MM.1S (cell line): ENCODE measurements at regions not wholly inside any gene's neighbourhood (a gene's known extent, or its start where the extent isn't known, plus 50 kb on each side); places are given as distances from the start of the nearest gene placed in this dataset.

Source experiments
- DNase-seq: peaks from one replicate; pipeline ENCODE4 v3.0.0-alpha.2; 2015
- H2AFZ ChIP-seq: fragments of 300-600 bp; sonication (generic); 2 replicates; pipeline ENCODE4 v1.6.0; 2016; ENCODE audit warnings: antibody characterized with exemption, low read length
- H3F3A ChIP-seq: fragments of 300-600 bp; sonication (generic); 2 replicates; pipeline ENCODE4 v1.6.1; 2016; ENCODE audit warnings: mild to moderate bottlenecking, antibody characterized with exemption, low read length, moderate library complexity, mixed read lengths; ENCODE audit not compliant: insufficient read depth
- H3K27ac ChIP-seq: fragments of 300-600 bp; sonication (generic); 2 replicates; pipeline ENCODE4 v1.5.1; 2016; ENCODE audit warnings: mild to moderate bottlenecking, low read length
- H3K27me3 ChIP-seq: fragments of 300-600 bp; sonication (generic); replicated peaks from 2 replicates; pipeline ENCODE4 v1.6.0; 2016; ENCODE audit warnings: low read length; ENCODE audit not compliant: insufficient read depth
- H3K36me3 ChIP-seq: fragments of 300-600 bp; sonication (generic); replicated peaks from 2 replicates; pipeline ENCODE4 v1.6.1; 2016; ENCODE audit warnings: mild to moderate bottlenecking, low read length, mixed read lengths; ENCODE audit not compliant: insufficient read depth
- H3K4me1 ChIP-seq: fragments of 300-600 bp; sonication (generic); 2 replicates; pipeline ENCODE4 v1.6.1; 2016; ENCODE audit warnings: low read length, mixed read lengths
- H3K4me2 ChIP-seq: fragments of 300-600 bp; sonication (generic); 2 replicates; pipeline ENCODE4 v1.6.0; 2016; ENCODE audit warnings: low read depth, low read length
- H3K4me3 ChIP-seq: fragments of 300-600 bp; sonication (generic); 2 replicates; pipeline ENCODE4 v1.5.1; 2016; ENCODE audit warnings: low read length, mixed read lengths
- H3K79me2 ChIP-seq: fragments of 300-600 bp; sonication (generic); 2 replicates; pipeline ENCODE4 v1.6.1; 2016; ENCODE audit warnings: mixed run types, low read length, mixed read lengths
- H3K9ac ChIP-seq: fragments of 300-600 bp; sonication (generic); 2 replicates; pipeline ENCODE4 v1.6.1; 2016; ENCODE audit warnings: low read length, mixed read lengths
- H3K9me2 ChIP-seq: fragments of 300-600 bp; sonication (generic); replicated peaks from 2 replicates; pipeline ENCODE4 v1.6.1; 2016; ENCODE audit warnings: mild to moderate bottlenecking, low read length, mixed read lengths; ENCODE audit not compliant: insufficient read depth
- H3K9me3 ChIP-seq: fragments of 300-600 bp; sonication (generic); replicated peaks from 2 replicates; pipeline ENCODE4 v1.6.1; 2016; ENCODE audit warnings: mild to moderate bottlenecking, low read length, mixed read lengths; ENCODE audit not compliant: insufficient read depth
- H4K20me1 ChIP-seq: fragments of 300-600 bp; sonication (generic); 2 replicates; pipeline ENCODE4 v1.6.1; 2016; ENCODE audit warnings: mild to moderate bottlenecking, low read length, moderate library complexity, mixed read lengths; ENCODE audit not compliant: insufficient read depth
- CTCF ChIP-seq: fragments of 300-600 bp; sonication (generic); IDR thresholded peaks from 2 replicates; pipeline ENCODE4 v1.5.1; 2016; ENCODE audit warnings: antibody characterized with exemption, low read length, mixed read lengths
- EZH2 ChIP-seq: fragments of 300-600 bp; sonication (generic); optimal IDR thresholded peaks from 2 replicates; pipeline ENCODE3; 2017; ENCODE audit warnings: low read depth, mild to moderate bottlenecking, antibody characterized with exemption, low read length, mixed read lengths
- EZH2phosphoT487 ChIP-seq: fragments of 300-600 bp; sonication (generic); IDR thresholded peaks from 2 replicates; pipeline ENCODE4 v1.6.1; 2018; ENCODE audit warnings: antibody characterized with exemption, low read length

- no peak overlapping the region for H3K27ac ChIP-seq
Measured at GRCh38 chr11:15747671-15748070, 608.7 kb downstream of the SOX6 start.

GRCh38 chr11:15748132-15748531 is 608.2 kb downstream of the SOX6 start:
- Histone ChIP-seq H3K27ac (no peak overlapping the region), H3K79me2 (no peaks in the 10 kb centered on the region), H3K4me2 (no peak overlapping the region), H3F3A (no peaks in the 10 kb centered on the region), H3K4me1 (no peaks in the 10 kb centered on the region), H3K4me3 (no peak overlapping the region), H4K20me1 (no peaks in the 10 kb centered on the region), H3K27me3 (no peaks in the 10 kb centered on the region), H2AFZ (no peak overlapping the region), H3K9ac (no peak overlapping the region), H3K9me2 (no peaks in the 10 kb centered on the region), H3K36me3 (no peaks in the 10 kb centered on the region), H3K9me3 (no peaks in the 10 kb centered on the region)
- no peak for TF ChIP-seq EZH2
- TF ChIP-seq EZH2phosphoT487 = no peak
- no peak for TF ChIP-seq CTCF
- DNase-seq = no peak

More at GRCh38 chr11:15747671-15748070, 608.7 kb downstream of the SOX6 start:
- Histone ChIP-seq H4K20me1 (no peaks in the 10 kb centered on the region), H3K4me2 (no peak overlapping the region), H3F3A (no peaks in the 10 kb centered on the region), H3K79me2 (no peaks in the 10 kb centered on the region), H3K4me1 (no peaks in the 10 kb centered on the region), H3K9me2 (no peaks in the 10 kb centered on the region), H2AFZ (no peak overlapping the region), H3K27me3 (no peaks in the 10 kb centered on the region), H3K9me3 (no peaks in the 10 kb centered on the region), H3K4me3 (no peak overlapping the region), H3K36me3 (no peaks in the 10 kb centered on the region), H3K9ac (no peak overlapping the region)
- no peak for DNase-seq
- TF ChIP-seq CTCF = no peak
- TF ChIP-seq EZH2 = no peak
- TF ChIP-seq EZH2phosphoT487 = no peak

GRCh38 chr11:15748741-15749140 is 607.6 kb downstream of the SOX6 start:
- Histone ChIP-seq H3K36me3 (no peaks in the 10 kb centered on the region), H3K27ac (no peak overlapping the region), H2AFZ (no peak overlapping the region), H3K9me2 (no peaks in the 10 kb centered on the region), H3K79me2 (no peaks in the 10 kb centered on the region), H3F3A (no peaks in the 10 kb centered on the region), H3K9ac (no peak overlapping the region), H4K20me1 (no peaks in the 10 kb centered on the region), H3K9me3 (no peaks in the 10 kb centered on the region), H3K4me1 (no peaks in the 10 kb centered on the region), H3K4me2 (no peak overlapping the region), H3K27me3 (no peaks in the 10 kb centered on the region), H3K4me3 (no peak overlapping the region)
- DNase-seq = no peak
- TF ChIP-seq CTCF (no peak), EZH2 (no peak), EZH2phosphoT487 (no peak)
